ENCODE measurements at regions not wholly inside any gene's neighbourhood (a gene's known extent, or its start where the extent isn't known, plus 50 kb on each side); places are given as distances from the start of the nearest gene placed in this dataset.
"Not testable (repeated sequence)": the region's sequence is repeated elsewhere in the genome, so short reads cannot be mapped to it uniquely, and the experiment has no call there.

DNA sequence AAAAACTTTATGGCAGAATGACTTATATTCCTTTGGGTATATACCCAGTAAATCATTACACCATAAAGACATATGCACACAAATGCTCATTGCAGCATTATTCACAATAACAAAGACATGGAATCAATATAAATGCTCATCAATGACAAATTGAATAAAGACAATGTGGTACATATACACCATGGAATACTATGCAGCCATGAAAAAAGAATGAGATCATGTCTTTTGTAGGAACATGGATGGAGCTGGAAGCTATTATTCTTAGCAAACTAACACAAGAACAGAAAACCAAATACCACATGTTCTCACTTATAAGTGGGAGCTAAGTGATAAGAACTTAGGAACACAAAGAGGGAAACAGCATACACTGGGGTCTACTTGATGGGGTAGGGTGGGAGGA lies 321.7 kb downstream of the ZNF674 start:
- DNase-seq (ENCODE audit: low read depth), result not testable (repeated sequence)

- DNase-seq (ENCODE audit: low read depth), result no peak
Observed at GRCh38 chrX:46220822-46221221, 324.4 kb downstream of the ZNF674 start.

DNA sequence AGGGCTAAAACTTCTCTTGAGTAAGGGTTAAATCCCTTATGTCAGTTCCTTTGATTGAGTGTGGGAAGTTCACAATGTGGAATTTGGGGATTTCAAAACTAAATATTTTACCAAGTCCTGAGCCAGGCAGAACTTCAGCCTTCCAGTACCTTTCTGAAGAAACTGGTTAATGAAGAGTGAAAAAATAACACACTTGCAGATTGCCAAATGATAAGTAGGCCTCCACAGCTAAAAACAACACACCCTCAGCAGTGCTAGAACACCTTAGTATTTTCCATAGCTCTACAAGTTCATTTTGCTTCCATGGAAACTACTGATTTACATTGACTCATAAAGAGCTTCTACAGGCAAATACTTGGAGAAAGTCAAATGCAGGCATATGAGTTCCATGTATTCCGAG lies 326.8 kb downstream of the ZNF674 start:
- DNase-seq (ENCODE audit: low read depth), result no peak

DNA sequence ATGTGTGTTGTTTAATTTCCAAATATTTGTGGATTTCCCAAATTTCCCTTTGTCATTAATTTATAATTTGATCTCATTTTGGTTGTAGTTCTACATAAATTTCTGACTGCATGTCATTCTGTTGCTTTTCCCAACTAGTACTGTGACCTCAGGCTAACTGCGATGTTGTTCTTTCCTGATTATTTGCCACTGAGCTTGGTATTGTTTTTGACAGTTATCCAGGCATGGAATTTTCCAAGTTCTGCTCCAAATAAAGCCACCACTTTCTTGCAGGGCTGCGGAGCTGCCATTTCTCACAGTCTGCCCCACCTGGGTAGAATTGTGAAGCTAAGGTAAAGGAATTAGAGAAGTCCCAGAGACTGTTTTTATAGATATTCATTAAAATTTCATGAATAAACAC lies 328.8 kb downstream of the ZNF674 start:
- DNase-seq (ENCODE audit: low read depth), result no peak

DNA sequence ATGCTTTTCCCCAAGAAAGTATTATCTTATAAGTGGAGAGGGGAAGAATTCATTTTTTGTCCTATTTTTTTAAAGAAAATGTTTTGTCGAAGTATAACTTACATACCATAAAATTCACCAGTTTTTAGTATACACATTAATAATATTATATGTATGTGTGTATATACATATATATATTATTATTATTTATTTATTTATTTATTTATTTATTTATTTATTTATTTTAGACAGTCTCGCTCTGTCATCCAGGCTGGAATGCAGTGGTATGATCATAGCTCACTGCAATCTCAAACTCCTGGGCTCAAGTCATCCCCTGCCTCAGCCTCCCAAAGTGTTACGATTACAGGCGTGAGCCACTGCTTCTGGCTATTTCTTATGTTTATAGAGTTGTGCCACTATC lies 334.1 kb downstream of the ZNF674 start:
- no peak for DNase-seq (ENCODE audit: low read depth)

DNA sequence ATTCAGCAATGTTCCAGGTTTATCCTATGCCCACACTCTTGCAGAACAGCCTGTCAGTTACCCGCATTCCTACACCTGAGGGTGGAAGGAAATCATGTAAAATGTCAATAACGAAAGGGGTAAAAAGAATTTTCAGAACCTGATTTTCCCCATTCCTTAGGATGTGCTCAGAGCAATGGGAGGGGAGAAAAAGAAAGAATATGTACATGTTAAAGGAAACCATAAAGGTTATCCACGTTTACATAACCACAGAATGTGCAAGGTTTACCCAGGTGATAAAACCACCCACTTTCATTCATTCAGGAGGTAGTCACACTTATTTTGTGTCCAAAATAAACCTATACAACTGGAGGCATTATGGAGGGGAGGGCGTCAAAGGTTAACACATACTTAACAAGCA lies 335.5 kb downstream of the ZNF674 start:
- no peak for DNase-seq (ENCODE audit: low read depth)

DNA sequence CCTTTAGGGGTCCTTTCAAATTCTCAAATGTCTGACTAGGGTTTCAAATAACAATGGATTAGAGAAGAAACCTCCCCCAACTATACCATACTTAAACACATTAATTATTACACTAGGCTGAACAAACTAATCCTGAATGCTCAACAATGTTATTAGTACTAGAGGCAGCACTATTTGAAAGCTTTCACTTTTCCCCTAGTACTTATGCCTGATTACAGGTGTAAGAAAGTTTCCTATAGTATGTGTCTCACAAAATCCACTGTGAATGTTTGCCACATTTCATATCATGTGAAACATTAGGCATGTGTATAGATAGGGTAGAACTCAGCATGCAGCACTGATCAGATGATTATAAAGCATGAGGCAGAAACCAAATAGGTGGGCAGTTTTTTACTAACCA lies 336.2 kb downstream of the ZNF674 start:
- DNase-seq (ENCODE audit: low read depth), result no peak

- no peak for DNase-seq (ENCODE audit: low read depth)
Observed at GRCh38 chrX:46208225-46208854, 336.9 kb downstream of the ZNF674 start.

- DNase-seq (ENCODE audit: low read depth), result no peak
Observed at GRCh38 chrX:46204721-46205422, 340.3 kb downstream of the ZNF674 start.

GRCh38 chrX:46202733-46203514 lies 342.3 kb downstream of the ZNF674 start:
- DNase-seq (ENCODE audit: low read depth), result no peak

DNA sequence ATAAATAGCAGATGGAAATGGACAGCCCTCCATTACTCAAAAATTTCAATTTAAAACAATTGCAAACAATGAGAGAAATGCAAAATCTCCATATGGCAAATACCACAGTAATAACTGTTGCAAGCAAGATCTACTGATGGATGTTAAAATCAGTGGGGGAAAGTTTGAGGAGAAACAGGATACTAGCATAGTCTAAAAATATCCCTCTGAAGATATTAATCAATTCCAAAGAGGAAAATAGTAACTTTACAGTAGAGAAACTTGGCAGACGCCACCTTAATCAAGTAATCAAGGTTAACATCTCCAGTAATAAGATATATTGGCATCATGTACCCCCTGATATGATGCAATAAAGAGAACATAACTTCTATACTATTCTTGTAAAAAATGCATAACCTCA lies 344.8 kb downstream of the ZNF674 start:
- no peak for DNase-seq (ENCODE audit: low read depth)

- no peak for DNase-seq (ENCODE audit: low read depth)
Observed at GRCh38 chrX:46198858-46199257, 346.4 kb downstream of the ZNF674 start.

GRCh38 chrX:46186811-46187106 lies 358.5 kb downstream of the ZNF674 start:
- DNase-seq (ENCODE audit: low read depth), result not testable (repeated sequence)

GRCh38 chrX:46185923-46186810 lies 359.1 kb downstream of the ZNF674 start:
- no peak for DNase-seq (ENCODE audit: low read depth)

GRCh38 chrX:46184749-46185148 lies 360.5 kb downstream of the ZNF674 start:
- no peak for DNase-seq (ENCODE audit: low read depth)

GRCh38 chrX:46180258-46180687 lies 364.9 kb downstream of the ZNF674 start:
- no peak for DNase-seq (ENCODE audit: low read depth)

DNA sequence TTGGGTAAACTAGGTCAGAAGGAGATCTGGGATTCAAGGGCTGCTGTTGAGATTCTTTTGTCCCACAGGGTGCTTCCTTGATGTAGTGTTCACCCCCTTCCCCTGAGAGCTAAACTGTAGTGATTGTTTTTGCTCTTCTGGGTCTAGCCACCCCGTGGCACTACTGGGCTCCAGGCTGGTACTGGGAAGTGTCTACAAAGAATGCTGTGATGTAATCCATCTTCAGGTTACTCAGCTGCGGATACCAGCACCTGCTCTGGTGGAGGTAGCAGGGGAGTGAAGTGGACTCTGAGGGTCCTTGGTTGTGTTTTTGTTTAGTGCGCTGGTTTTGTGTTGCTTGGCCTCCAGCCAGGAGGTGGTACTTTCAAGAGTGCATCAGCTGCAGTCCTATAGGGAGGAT lies 365.5 kb downstream of the ZNF674 start:
- DNase-seq (ENCODE audit: low read depth), result no peak

DNA sequence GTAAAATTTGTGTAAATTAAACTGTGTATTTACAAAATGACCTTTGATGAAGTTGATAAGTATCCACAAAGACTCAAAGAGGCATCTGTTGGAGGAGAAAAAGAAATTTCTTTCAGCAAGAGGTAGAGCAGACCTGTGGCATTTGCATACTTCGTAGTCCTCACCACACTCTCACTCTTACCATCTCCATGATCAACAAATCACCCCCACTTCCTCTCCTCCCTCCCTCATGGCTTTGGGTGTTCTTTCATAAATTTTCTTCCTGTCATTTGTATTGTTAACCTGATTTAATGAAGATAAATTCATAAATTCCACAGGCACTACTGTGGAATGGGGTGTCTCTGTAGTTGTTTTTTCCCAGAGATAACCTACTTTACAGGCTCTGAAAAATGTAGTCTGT lies 366.5 kb downstream of the ZNF674 start:
- DNase-seq (ENCODE audit: low read depth), result no peak

GRCh38 chrX:46173159-46173558 lies 372.1 kb downstream of the ZNF674 start:
- DNase-seq (ENCODE audit: low read depth), result no peak

DNA sequence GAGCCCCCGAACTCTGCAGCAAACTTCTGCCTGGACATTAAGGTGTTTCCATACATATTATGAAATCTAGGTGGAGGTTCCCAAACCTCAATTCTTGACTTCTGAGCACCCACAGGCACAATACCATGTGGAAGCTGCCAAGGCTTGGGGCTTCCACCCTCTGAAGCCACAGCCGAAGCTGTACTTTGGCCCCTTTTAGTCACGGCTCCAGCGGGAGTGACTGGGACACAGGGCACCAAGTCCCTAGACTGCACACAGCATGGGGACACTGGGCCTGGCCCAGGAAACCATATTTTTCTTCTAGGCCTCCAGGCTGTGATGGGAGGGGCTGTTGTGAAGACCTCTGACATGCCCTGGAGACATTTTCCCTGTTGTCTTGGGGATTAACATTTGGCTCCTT lies 373.8 kb downstream of the ZNF674 start:
- DNase-seq (ENCODE audit: low read depth), result not testable (repeated sequence)

DNA sequence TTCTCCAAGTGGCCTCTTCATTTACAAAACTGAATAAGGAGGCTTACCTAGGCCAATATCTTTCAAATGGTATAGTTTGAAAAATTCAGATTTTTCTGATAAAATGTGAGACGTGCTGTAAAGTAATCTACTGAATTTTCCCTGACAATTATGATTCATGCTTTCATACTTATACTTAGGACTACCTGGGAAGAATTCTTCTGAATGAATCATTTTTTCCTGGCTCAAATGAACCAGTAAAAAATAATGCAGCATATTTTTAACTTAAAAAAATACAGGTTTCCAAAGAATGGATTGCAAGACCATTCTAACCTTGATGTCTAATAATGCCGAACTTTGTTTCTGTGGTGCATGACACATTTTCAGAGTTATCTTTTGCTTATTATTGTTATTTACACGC lies 375.4 kb downstream of the ZNF674 start:
- no peak for DNase-seq (ENCODE audit: low read depth)

GRCh38 chrX:46168254-46168653 lies 377.0 kb downstream of the ZNF674 start:
- no peak for DNase-seq (ENCODE audit: low read depth)
